ENCODE measurements at regions not wholly inside any gene's neighbourhood (a gene's known extent, or its start where the extent isn't known, plus 50 kb on each side); places are given as distances from the start of the nearest gene placed in this dataset.

- TF ChIP-seq CTCF (IDR thresholded peaks at IDR 0.05; ENCODE audit: partially characterized antibody, unreplicated experiment) = no peak
- DNase-seq = no peak
- no peak overlapping the region for H3K27ac Mint-ChIP-seq (ENCODE audit: unreplicated experiment)
- no peaks in the 10 kb centered on the region for H3K4me1 Mint-ChIP-seq (ENCODE audit: low read depth, unreplicated experiment)
- H3K27me3 Mint-ChIP-seq (ENCODE audit: unreplicated experiment) = no peaks in the 10 kb centered on the region
- H3K4me3 Mint-ChIP-seq (ENCODE audit: unreplicated experiment) = no peak overlapping the region
- H3K36me3 Mint-ChIP-seq (ENCODE audit: unreplicated experiment) = no peaks in the 10 kb centered on the region
- H3K9me3 Mint-ChIP-seq (ENCODE audit: unreplicated experiment) = no peaks in the 10 kb centered on the region
Measured at GRCh38 chr4:96558466-96558865, 718.6 kb downstream of the PDHA2 start.

GRCh38 chr4:96566755-96567154, 726.9 kb downstream of the PDHA2 start:
- Mint-ChIP-seq H3K27me3 (ENCODE audit: unreplicated experiment) (no peaks in the 10 kb centered on the region), H3K4me1 (ENCODE audit: low read depth, unreplicated experiment) (peaks cover 7% of the 10 kb centered on the region), H3K27ac (ENCODE audit: unreplicated experiment) (no peak overlapping the region), H3K36me3 (ENCODE audit: unreplicated experiment) (no peaks in the 10 kb centered on the region), H3K4me3 (ENCODE audit: unreplicated experiment) (no peak overlapping the region), H3K9me3 (ENCODE audit: unreplicated experiment) (peaks cover 3% of the 10 kb centered on the region)
- DNase-seq = no peak
- TF ChIP-seq CTCF (IDR thresholded peaks at IDR 0.05; ENCODE audit: partially characterized antibody, unreplicated experiment) = no peak

GRCh38 chr4:96585304-96585703, 745.4 kb downstream of the PDHA2 start:
- Mint-ChIP-seq H3K4me3 (ENCODE audit: unreplicated experiment) (no peak overlapping the region), H3K36me3 (ENCODE audit: unreplicated experiment) (no peaks in the 10 kb centered on the region), H3K9me3 (ENCODE audit: unreplicated experiment) (no peaks in the 10 kb centered on the region), H3K27me3 (ENCODE audit: unreplicated experiment) (peaks cover 2% of the 10 kb centered on the region), H3K27ac (ENCODE audit: unreplicated experiment) (no peak overlapping the region), H3K4me1 (ENCODE audit: low read depth, unreplicated experiment) (no peaks in the 10 kb centered on the region)
- TF ChIP-seq CTCF (IDR thresholded peaks at IDR 0.05; ENCODE audit: partially characterized antibody, unreplicated experiment) = no peak
- DNase-seq = no peak

GRCh38 chr4:96593422-96593821, 753.5 kb downstream of the PDHA2 start:
- no peaks in the 10 kb centered on the region for H3K4me1 Mint-ChIP-seq (ENCODE audit: low read depth, unreplicated experiment)
- H3K27me3 Mint-ChIP-seq (ENCODE audit: unreplicated experiment) = peaks cover 5% of the 10 kb centered on the region
- no peak overlapping the region for H3K27ac Mint-ChIP-seq (ENCODE audit: unreplicated experiment)
- H3K36me3 Mint-ChIP-seq (ENCODE audit: unreplicated experiment) = no peaks in the 10 kb centered on the region
- H3K4me3 Mint-ChIP-seq (ENCODE audit: unreplicated experiment) = no peak overlapping the region
- no peak for TF ChIP-seq CTCF (IDR thresholded peaks at IDR 0.05; ENCODE audit: partially characterized antibody, unreplicated experiment)
- DNase-seq = no peak
- H3K9me3 Mint-ChIP-seq (ENCODE audit: unreplicated experiment) = peaks cover 1% of the 10 kb centered on the region

- peaks cover 3% of the 10 kb centered on the region for H3K27me3 Mint-ChIP-seq (ENCODE audit: unreplicated experiment)
- peaks cover 1% of the 10 kb centered on the region for H3K9me3 Mint-ChIP-seq (ENCODE audit: unreplicated experiment)
- H3K27ac Mint-ChIP-seq (ENCODE audit: unreplicated experiment) = no peak overlapping the region
- H3K36me3 Mint-ChIP-seq (ENCODE audit: unreplicated experiment) = no peaks in the 10 kb centered on the region
- peak; percentile 16 for DNase-seq
- no peak for TF ChIP-seq CTCF (IDR thresholded peaks at IDR 0.05; ENCODE audit: partially characterized antibody, unreplicated experiment)
- H3K4me1 Mint-ChIP-seq (ENCODE audit: low read depth, unreplicated experiment) = peaks cover under 1% of the 10 kb centered on the region
- H3K4me3 Mint-ChIP-seq (ENCODE audit: unreplicated experiment) = no peak overlapping the region
Measured at GRCh38 chr4:96598465-96598864, 758.6 kb downstream of the PDHA2 start.

Data from glutamatergic neuron (in vitro differentiated cells).